CD4-positive, alpha-beta T cell treated with Interleukin-4 for 4 hours (primary cell): ENCODE measurements at regions not wholly inside any gene's neighbourhood (a gene's known extent, or its start where the extent isn't known, plus 50 kb on each side); places are given as distances from the start of the nearest gene placed in this dataset.

Experiments used
- DNase-seq: peaks from one replicate; pipeline ENCODE4 v3.0.0-alpha.2; 2020

GRCh38 chr15:87219650-87220615, 1036.6 kb downstream of the NTRK3 start:
- no peak for DNase-seq

GRCh38 chr15:87215100-87215499, 1041.4 kb downstream of the NTRK3 start:
- no peak for DNase-seq

- no peak for DNase-seq
Measured at GRCh38 chr15:87213626-87214025, 1042.9 kb downstream of the NTRK3 start.

- DNase-seq: no peak
Measured at GRCh38 chr15:87212041-87212440, 1044.5 kb downstream of the NTRK3 start.

GRCh38 chr15:87211547-87211946, 1045.0 kb downstream of the NTRK3 start:
- no peak for DNase-seq

- DNase-seq: no peak
Measured at GRCh38 chr15:87209891-87210689, 1046.4 kb downstream of the NTRK3 start.

GRCh38 chr15:87207990-87208580, 1048.5 kb downstream of the NTRK3 start:
- no peak for DNase-seq

- DNase-seq: no peak
Measured at GRCh38 chr15:87207251-87207650, 1049.3 kb downstream of the NTRK3 start.

GRCh38 chr15:87201986-87202385, 1054.6 kb downstream of the NTRK3 start:
- no peak for DNase-seq

GRCh38 chr15:87200149-87200548, 1056.4 kb downstream of the NTRK3 start:
- no peak for DNase-seq

- no peak for DNase-seq
Measured at GRCh38 chr15:87197981-87198380, 1058.6 kb downstream of the NTRK3 start.

GRCh38 chr15:87196498-87196897, 1060.0 kb downstream of the NTRK3 start:
- DNase-seq: no peak

GRCh38 chr15:87193481-87193880, 1063.1 kb downstream of the NTRK3 start:
- no peak for DNase-seq

GRCh38 chr15:87167706-87168105, 1088.0 kb downstream of the AGBL1 start:
- DNase-seq: no peak

GRCh38 chr15:87167055-87167454, 1087.4 kb downstream of the AGBL1 start:
- no peak for DNase-seq

GRCh38 chr15:87155771-87156170, 1076.1 kb downstream of the AGBL1 start:
- no peak for DNase-seq

- DNase-seq: no peak
Measured at GRCh38 chr15:87154761-87155160, 1075.1 kb downstream of the AGBL1 start.

GRCh38 chr15:87151202-87151748, 1071.6 kb downstream of the AGBL1 start:
- no peak for DNase-seq

- DNase-seq: no peak
Measured at GRCh38 chr15:87145696-87146095, 1066.0 kb downstream of the AGBL1 start.

GRCh38 chr15:87144775-87145174, 1065.1 kb downstream of the AGBL1 start:
- DNase-seq: no peak

- DNase-seq: no peak
Measured at GRCh38 chr15:87142096-87142495, 1062.4 kb downstream of the AGBL1 start.

GRCh38 chr15:87135109-87135508, 1055.4 kb downstream of the AGBL1 start:
- DNase-seq: no peak

- no peak for DNase-seq
Measured at GRCh38 chr15:87133704-87134103, 1054.0 kb downstream of the AGBL1 start.
